ENCODE measurements at regions not wholly inside any gene's neighbourhood (a gene's known extent, or its start where the extent isn't known, plus 50 kb on each side); places are given as distances from the start of the nearest gene placed in this dataset.

- no peak for DNase-seq
These were observed 669.1 kb downstream of the SATB2 start for GRCh38 chr2:198788676-198789075.

GRCh38 chr2:198782734-198783133, 675.0 kb downstream of the SATB2 start:
- no peak for DNase-seq

GRCh38 chr2:198776616-198777406, 680.9 kb downstream of the SATB2 start:
- DNase-seq: no peak

GRCh38 chr2:198775737-198776136, 682.0 kb downstream of the SATB2 start:
- no peak for DNase-seq

- no peak for DNase-seq
These were observed 683.2 kb downstream of the SATB2 start for GRCh38 chr2:198774576-198774975.

- no peak for DNase-seq
These were observed 690.0 kb downstream of the SATB2 start for GRCh38 chr2:198767694-198768093.

- no peak for DNase-seq
These were observed 693.9 kb downstream of the SATB2 start for GRCh38 chr2:198763793-198764192.

- no peak for DNase-seq
These were observed 695.3 kb downstream of the SATB2 start for GRCh38 chr2:198762441-198762840.

GRCh38 chr2:198757069-198757468, 700.7 kb downstream of the SATB2 start:
- no peak for DNase-seq

GRCh38 chr2:198756166-198756565, 701.6 kb downstream of the SATB2 start:
- no peak for DNase-seq

- no peak for DNase-seq
These were observed 704.6 kb downstream of the SATB2 start for GRCh38 chr2:198753101-198753500.

GRCh38 chr2:198749364-198749763, 708.4 kb downstream of the SATB2 start:
- DNase-seq: no peak

- no peak for DNase-seq
These were observed 725.8 kb downstream of the SATB2 start for GRCh38 chr2:198731842-198732399.

GRCh38 chr2:198720266-198720665, 737.5 kb downstream of the SATB2 start:
- DNase-seq: no peak

- DNase-seq: no peak
These were observed 740.3 kb downstream of the SATB2 start for GRCh38 chr2:198717451-198717850.

GRCh38 chr2:198715302-198715835, 742.4 kb downstream of the SATB2 start:
- DNase-seq: no peak

GRCh38 chr2:198712485-198712884, 745.3 kb downstream of the SATB2 start:
- no peak for DNase-seq

GRCh38 chr2:198711484-198711883, 746.3 kb downstream of the SATB2 start:
- DNase-seq: no peak

GRCh38 chr2:198710562-198710961, 747.2 kb downstream of the SATB2 start:
- DNase-seq: no peak

GRCh38 chr2:198706476-198707082, 751.2 kb downstream of the SATB2 start:
- DNase-seq: no peak

GRCh38 chr2:198703281-198703680, 754.5 kb downstream of the SATB2 start:
- DNase-seq: no peak

- DNase-seq: no peak
These were observed 754.9 kb downstream of the SATB2 start for GRCh38 chr2:198702796-198703195.

GRCh38 chr2:198701481-198701880, 756.3 kb downstream of the SATB2 start:
- DNase-seq: no peak

GRCh38 chr2:198700319-198700718, 757.4 kb downstream of the SATB2 start:
- DNase-seq: no peak

Measured in NCI-H1048 (cell line).